PC-9 (cell line): ENCODE measurements at regions not wholly inside any gene's neighbourhood (a gene's known extent, or its start where the extent isn't known, plus 50 kb on each side); places are given as distances from the start of the nearest gene placed in this dataset.

ENCODE experiments used
- CTCF ChIP-seq: fragments of 200-600 bp; sonication (generic); conservative IDR thresholded peaks from 2 replicates; pipeline ENCODE4 v1.6.1; 2017; ENCODE audit warnings: mixed run types, antibody characterized with exemption, mild to moderate bottlenecking, moderate library complexity
- EZH2 ChIP-seq: fragments of 200-600 bp; sonication (generic); IDR thresholded peaks from 2 replicates; pipeline ENCODE4 v1.8.0; 2017; ENCODE audit warnings: antibody characterized with exemption, low read depth

- TF ChIP-seq CTCF (no peak), EZH2 (no peak)
These were observed 794.4 kb downstream of the CDH18 start for GRCh38 chr5:19193631-19194030.
